GM18868 (cell line): ENCODE measurements at regions not wholly inside any gene's neighbourhood (a gene's known extent, or its start where the extent isn't known, plus 50 kb on each side); places are given as distances from the start of the nearest gene placed in this dataset.
A peak's percentile ranks its signal among the peaks of the same experiment; 100 is the strongest.
"Not testable (repeated sequence)": the region's sequence is repeated elsewhere in the genome, so short reads cannot be mapped to it uniquely, and the experiment has no call there.

Source experiments
- ATAC-seq: cut with Tn5 transposase; IDR thresholded peaks from one replicate; pipeline ENCODE4 v1.9.1; 2021; ENCODE audit warnings: mild to moderate bottlenecking, moderate library complexity; ENCODE audit not compliant: unreplicated experiment

- ATAC-seq: no peak
Observed at GRCh38 chr12:78269620-78270019, 438.9 kb downstream of the NAV3 start.

DNA sequence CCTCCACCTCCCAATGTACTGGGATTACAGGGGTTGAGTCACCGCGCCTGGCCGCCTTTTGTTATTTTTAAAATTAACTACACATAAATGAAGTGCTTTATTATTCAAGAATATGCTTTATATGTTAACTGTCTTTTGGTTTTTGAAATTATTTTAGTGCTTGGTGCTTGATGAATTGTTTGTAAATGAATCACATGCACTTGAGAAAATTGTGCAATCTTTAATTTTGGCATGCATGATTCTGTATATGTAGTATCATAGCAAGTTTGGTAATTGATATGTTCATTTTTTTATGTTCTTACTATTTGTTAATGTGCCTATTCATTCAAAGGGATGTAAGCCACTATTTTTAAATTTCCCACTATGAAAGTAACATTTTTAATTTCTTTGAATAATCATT, 440.9 kb downstream of the NAV3 start:
- no peak for ATAC-seq

- no peak for ATAC-seq
Observed at GRCh38 chr12:78275886-78276285, 445.2 kb downstream of the NAV3 start.

- ATAC-seq: no peak
Observed at GRCh38 chr12:78278706-78279190, 448.1 kb downstream of the NAV3 start.

- no peak for ATAC-seq
Observed at GRCh38 chr12:78279567-78279966, 448.9 kb downstream of the NAV3 start.

- not testable (repeated sequence) for ATAC-seq
Observed at GRCh38 chr12:78281102-78281501, 450.4 kb downstream of the NAV3 start.

- ATAC-seq: no peak
Observed at GRCh38 chr12:78284417-78284816, 453.7 kb downstream of the NAV3 start.

DNA sequence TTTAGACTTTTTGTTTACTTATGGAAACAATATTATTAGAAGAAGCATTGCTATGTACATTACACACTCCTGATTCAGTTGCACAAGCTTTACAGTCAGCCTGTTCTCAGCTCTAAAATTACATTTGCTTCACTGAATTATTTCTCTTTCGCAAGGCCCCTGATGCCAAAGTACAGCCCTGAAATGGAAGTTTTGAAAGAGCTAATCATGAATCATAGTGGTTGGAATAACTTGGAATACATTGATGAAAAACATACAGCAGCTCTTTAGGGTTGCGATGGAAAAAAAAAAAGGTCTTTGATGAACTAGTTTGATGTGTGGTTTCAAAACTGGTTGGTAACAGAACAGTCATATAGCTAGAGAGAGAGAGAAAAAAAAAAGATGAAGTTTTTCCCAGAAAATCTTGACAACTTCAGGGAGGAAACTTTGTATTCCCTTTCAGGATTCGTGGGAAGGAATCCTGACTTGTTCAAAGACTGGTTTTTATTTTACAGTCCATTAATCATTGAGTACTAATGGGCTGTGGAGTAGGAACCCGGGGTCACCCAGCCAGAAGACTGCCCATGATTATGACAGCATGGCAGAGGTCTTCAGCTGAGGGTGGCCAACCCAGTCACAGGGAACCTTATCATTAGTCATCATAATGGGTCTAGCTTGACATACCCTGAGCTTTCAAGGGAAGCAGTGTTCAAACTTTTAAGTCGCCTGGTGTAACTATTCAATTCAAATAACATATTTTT, 460.1 kb downstream of the NAV3 start:
- ATAC-seq: no peak

- no peak for ATAC-seq
Observed at GRCh38 chr12:78293059-78293686, 462.5 kb downstream of the NAV3 start.

- ATAC-seq: not testable (repeated sequence)
Observed at GRCh38 chr12:78301282-78301681, 470.6 kb downstream of the NAV3 start.

DNA sequence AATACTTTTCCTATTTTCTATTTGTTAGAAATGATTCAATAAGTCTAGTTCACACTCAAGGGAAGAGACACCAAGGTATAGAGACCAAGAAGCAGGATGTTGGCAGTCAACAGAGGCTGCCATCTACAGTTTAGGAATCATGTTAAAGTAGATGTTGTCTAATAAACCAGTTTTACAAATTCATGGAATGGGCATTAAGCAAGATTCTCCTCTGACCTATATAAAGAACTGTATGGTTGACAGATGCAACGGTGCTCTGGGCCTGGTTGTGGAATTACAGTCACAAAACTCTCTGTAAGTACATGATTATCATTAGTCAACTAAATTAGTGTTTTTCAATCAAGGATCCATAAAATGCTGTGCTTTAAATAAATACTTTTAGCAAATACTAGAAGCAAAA, 475.1 kb downstream of the NAV3 start:
- no peak for ATAC-seq

DNA sequence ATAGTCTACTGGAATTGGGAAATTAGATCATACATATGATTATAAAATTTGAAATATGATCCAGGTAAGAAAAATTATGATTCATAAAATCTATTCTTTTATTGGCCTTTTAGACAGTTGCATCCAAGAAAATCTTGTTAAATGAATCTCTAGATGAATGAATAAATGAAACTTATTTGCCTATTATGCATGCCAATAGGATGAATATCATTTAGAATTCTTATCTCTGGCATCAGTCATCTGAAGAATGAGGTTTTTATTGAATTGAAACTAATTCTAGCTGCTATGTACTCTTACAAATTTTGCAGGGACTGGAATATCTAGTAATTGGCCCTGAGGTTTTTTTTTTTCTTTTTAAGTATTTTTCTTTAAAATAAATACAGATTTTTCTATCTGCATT, 475.5 kb downstream of the NAV3 start:
- no peak for ATAC-seq

GRCh38 chr12:78308701-78309100, 478.0 kb downstream of the NAV3 start:
- no peak for ATAC-seq

DNA sequence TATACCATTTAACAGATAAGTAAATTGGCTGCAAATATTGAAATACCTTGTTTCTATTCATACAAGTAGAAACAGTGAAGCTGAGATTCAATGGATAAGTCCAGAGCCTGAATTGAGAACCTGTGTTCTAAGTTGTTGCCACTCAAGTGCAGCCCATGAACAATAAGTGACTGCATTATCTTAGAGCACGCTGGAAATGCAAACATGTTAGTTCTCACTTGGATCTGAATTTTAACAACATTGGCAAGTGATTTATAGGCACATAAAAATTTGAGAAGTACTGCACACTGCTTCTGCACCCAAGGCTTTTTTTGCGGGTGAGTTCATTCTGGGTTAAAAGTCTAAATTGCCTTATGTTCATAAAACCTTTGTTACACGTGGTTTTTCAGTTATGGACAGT, 484.3 kb downstream of the NAV3 start:
- no peak for ATAC-seq

DNA sequence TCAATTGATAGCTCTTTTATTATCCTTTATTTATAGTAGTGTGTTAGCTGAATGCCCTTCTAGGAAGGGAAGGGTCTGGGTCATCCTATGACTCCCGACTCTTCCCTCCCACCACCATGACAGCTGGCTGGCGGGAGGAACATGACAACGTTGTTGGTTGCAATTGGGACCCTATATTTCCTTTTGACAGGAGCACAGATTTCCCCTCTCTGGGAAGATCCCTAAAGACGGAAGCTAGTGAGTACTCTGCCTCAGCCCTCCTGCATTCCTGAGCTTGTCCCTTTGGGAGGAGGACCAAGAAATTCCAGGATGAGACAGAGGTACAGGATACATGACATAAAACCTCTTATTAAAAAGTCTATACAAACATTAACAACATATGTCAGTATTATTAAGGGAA, 485.4 kb downstream of the NAV3 start:
- no peak for ATAC-seq

- ATAC-seq: no peak
Observed at GRCh38 chr12:78316631-78317468, 486.2 kb downstream of the NAV3 start.

- no peak for ATAC-seq
Observed at GRCh38 chr12:78321696-78322095, 491.0 kb downstream of the NAV3 start.

- no peak for ATAC-seq
Observed at GRCh38 chr12:78323226-78323625, 492.5 kb downstream of the NAV3 start.

GRCh38 chr12:78324234-78324633, 493.5 kb downstream of the NAV3 start:
- no peak for ATAC-seq

GRCh38 chr12:78328524-78328923, 497.8 kb downstream of the NAV3 start:
- peak; percentile 63 for ATAC-seq

DNA sequence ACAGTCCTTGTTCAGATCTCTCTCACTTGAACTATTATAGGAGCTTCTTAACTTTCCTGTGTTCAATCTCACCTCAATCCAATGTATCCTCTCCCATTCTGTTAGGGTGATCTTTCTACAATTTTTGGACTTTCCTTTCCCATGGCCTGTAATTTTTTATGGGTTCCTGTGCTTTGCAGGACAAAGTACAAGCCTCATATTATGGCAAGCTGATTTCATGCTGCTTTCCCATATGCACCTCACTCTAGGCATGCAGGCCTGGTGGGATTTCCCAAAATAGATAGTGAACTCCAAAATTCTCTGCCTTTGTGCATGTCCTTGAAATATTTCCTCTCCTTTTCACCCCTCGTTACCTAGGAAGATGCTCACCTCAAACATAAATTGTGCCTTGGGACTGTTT, 499.4 kb downstream of the NAV3 start:
- no peak for ATAC-seq

DNA sequence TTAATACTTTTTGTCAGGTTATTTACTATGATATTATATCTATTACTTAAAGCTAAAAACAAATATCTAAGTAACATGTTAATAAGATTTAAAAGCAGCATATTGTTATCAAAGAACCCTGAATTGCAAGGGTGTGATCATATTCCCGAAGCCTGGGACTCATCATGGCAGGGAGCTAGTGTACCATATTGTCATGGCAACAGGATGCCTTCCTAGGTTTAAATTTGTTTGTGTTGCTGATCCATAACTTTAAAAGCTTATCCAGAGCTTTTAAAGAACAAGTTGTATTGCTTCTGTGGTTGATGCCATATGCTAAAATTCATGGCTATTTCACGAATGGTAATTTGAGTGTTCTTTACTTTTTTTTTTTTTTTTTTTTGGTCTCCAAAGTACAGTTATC, 500.5 kb downstream of the NAV3 start:
- no peak for ATAC-seq
